Superior temporal gyrus (tissue), 1 donor: ENCODE measurements at regions not wholly inside any gene's neighbourhood (a gene's known extent, or its start where the extent isn't known, plus 50 kb on each side); places are given as distances from the start of the nearest gene placed in this dataset.
"Not testable (repeated sequence)": the region's sequence is repeated elsewhere in the genome, so short reads cannot be mapped to it uniquely, and the experiment has no call there.

Experiments used
- DNase-seq: peaks from one replicate; pipeline ENCODE4 v3.0.0-alpha.2; 2016; ENCODE audit errors: extremely low spot score

DNA sequence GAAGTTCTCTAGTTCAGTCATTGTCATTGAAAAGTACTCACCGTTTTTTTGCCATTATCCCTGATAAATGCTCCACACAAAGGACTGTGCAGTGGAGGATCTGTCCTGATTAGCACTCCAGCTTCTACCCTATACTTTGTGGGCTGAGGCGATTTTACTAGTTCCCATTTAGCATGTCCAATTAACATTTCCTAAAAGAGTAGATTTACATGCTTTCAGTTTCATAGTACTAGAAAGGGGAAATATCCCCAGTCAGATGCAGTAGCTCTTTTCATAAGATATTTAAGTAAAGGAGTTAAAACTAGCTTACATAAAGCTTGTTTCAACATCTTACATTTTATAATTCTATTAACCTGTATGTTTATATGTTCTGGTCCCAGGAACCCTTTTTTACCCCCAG lies 144.9 kb upstream of the APOOL start:
- DNase-seq = not testable (repeated sequence)

DNA sequence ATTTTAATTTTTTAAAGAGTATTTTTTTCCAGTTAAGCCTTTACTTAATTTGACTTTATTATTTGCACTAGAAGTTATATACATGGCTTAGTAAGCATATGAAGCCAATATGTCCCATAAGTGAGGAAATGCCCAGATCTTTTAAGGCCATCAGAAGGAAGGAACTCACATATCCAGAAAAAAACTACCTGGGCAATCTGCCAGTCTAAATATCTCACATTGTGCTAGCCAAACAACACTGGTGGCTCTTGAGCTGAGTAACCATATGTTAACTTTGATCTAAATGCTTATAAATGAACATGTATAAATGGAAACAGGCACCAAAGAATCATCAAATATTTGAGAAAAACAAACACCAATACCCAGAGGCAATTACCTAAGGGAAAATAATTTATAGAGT lies 138.6 kb upstream of the APOOL start:
- no peak for DNase-seq

- DNase-seq = not testable (repeated sequence)
Measured at GRCh38 chrX:84870281-84870680, 133.4 kb upstream of the APOOL start.

DNA sequence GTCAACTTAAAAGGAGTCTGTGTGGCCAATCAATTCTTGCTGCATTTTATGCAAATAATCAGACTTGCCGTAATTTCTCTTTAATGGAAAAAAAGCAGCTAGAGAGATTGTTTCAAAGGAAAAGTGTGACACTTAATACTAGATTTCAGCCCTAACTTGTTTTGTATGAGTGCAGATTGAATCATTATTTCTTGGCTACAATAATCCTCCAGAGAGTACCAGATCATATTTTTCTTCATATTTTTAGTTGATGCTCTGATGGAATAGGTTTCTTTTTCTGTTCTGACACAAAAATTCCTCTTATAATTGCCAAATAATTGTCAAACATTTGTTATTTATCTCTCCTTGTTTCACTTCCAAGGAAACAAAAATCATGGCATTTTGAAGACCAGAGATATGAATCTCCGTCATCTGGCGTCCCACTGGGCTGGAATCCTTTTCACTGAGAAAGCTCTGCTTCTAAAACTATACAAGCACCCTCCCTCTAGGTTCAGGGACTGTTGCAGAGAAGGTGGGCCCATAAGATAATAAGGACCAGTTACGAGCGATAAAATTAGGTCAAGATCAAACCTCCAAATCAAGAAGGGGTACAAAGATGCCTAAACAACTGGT lies 131.4 kb upstream of the APOOL start:
- not testable (repeated sequence) for DNase-seq

DNA sequence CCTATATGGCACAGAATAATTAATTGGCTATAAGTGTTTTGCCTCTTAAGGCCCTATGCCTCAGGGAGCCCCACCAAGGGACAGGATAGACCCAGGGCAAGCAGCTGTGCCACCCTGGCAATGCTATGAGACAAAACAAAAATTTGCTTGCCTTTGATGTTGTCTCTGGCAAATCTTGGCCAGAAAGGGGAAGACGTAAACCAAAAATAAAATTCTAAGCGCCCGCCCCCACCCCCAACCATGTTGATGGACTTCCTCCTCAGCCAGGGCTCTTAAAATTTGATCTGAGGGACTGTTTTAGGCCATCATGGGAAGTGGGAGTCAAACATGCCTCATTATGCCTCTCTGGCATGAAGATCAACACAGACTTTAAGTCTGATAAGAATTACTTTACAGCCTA lies 130.5 kb upstream of the APOOL start:
- no peak for DNase-seq

DNA sequence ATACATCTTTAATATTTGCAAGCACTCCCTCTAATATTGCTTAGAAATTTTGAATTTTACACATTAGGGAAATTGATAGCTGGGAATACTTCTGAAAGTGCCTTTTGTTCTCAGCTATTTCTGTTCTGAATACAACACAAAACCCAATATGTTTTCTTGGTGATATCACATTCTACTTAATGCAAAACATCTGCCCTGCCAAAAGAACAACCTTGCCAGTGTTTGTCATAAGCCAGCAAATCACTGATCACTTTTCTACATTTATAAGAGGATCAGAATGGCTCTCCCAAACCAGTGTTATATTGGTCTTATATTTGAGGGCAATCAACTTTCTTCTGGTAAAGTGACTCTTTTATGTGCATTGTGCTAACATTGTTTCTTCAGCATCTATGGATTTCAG lies 126.8 kb upstream of the APOOL start:
- DNase-seq = no peak

- DNase-seq = no peak
Measured at GRCh38 chrX:84893897-84894296, 109.8 kb upstream of the APOOL start.

DNA sequence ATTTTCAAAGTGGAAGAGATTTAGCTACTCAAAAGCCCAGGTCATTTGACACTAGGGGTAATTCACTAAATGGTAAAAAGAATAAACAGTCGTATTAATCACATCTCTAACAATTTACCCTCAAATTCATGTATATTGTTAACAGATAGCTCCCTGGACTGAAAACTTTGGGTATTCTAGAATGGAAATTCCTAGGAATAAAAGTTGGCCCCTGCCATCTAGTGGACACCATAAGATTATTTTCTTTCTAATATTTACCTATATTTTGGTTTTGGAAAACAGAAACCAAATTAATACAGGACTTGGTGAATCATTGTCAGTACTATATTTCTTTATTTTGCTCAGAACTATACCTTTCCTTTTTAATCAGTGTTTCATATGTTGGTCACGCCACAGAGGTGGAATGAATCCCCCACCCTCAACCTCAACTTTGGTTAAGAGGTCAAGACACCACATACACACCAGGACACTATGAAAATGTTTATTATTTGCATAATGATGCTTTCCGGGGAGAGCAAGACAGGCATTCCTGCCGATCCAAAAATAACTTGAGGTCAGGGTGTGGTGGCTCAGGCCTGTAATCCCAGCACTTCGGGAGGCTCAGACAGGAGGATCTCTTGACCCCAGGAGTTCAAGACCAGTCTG lies 96.2 kb upstream of the APOOL start:
- DNase-seq = peak; percentile 9

DNA sequence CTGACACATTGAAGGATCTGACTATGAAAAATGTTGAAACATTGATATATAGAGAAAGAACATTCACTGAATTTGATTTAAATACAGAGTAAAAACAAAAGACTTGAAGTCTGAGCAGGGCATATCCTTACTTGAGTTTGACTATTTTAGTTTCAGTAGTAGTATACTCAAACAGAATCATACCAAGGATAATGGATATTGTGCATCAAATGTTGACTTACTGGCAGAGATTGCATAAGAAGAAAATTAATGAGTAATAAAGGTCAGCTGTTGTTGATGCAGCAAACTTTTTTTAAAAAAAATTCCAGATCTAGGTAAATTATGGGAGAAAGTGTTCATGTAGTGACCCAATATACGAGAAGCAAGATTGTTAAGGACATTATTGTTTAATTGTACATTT lies 94.5 kb upstream of the APOOL start:
- DNase-seq = no peak

- DNase-seq = no peak
Measured at GRCh38 chrX:84924624-84925023, 79.1 kb upstream of the APOOL start.

GRCh38 chrX:84932814-84933213 lies 70.9 kb upstream of the APOOL start:
- DNase-seq = no peak

DNA sequence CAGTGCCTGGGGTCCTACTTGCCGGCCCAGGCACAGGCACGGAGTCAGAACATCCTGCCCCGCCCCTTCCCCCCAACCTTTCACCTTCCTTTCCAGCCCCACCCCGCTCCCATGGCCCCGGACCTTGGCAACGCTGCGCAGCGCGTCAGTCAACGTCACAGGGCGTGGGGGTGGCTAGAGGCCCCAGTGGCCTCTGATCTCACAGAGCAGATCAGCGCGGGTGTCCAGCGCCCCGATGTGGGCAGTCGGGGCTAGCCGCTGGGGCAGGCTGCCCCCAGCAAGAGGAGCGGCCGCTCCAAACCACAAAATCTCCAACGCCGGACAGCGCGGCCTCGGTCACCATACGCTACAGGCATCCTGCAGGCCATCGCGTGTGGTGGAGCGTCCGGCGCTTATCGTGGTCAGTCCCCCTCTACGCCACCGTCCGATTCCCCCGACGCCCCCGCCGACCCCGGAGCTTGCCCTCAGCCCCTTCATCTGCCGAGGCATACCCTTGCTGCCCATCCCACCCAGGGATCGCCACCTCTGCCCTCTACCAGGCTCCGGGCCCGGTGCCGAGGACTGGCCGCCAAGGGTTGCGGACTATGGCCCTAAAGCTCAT lies 69.6 kb upstream of the APOOL start:
- DNase-seq = no peak
